Vagina (tissue), 2 donors: ENCODE measurements at regions not wholly inside any gene's neighbourhood (a gene's known extent, or its start where the extent isn't known, plus 50 kb on each side); places are given as distances from the start of the nearest gene placed in this dataset.

ENCODE experiments used
- DNase-seq, 2 donors: peaks; one replicate each; pipeline ENCODE4 v3.0.0-alpha.2; 2017; ENCODE audit errors: extremely low spot score in 2 of 2
- H3K27ac ChIP-seq: fragments of 200-600 bp; sonication (generic); one replicate; pipeline ENCODE4 v1.5.1; 2019
- H3K27me3 ChIP-seq: fragments of 200-600 bp; sonication (generic); one replicate; pipeline ENCODE4 v1.5.1; 2019
- H3K36me3 ChIP-seq, 2 donors: fragments of 200-600 bp; sonication (generic); one replicate each; pipeline ENCODE4 v1.5.1; 2017 to 2019
- H3K4me1 ChIP-seq: fragments of 200-600 bp; sonication (generic); one replicate; pipeline ENCODE4 v1.5.1; 2019
- H3K4me3 ChIP-seq, 2 donors: fragments of 200-600 bp; sonication (generic); 1 replicate in 1 of 2; 2 replicates in 1 of 2; pipeline ENCODE4 v1.5.1; 2016 to 2019
- H3K9me3 ChIP-seq: fragments of 200-600 bp; sonication (generic); one replicate; pipeline ENCODE4 v1.5.1; 2019
- CTCF ChIP-seq, 3 experiments: fragments of 450-650 bp in 2 of 3; fragments of 200-600 bp in 1 of 3; sonication (generic) in 1 of 3; IDR thresholded peaks; one replicate each; pipeline ENCODE4 v1.5.1; 2017 to 2019; ENCODE audit warnings: antibody characterized with exemption in 3 of 3, mild to moderate bottlenecking in 2 of 3, moderate library complexity in 2 of 3
- POLR2A ChIP-seq, 2 donors: fragments of 450-650 bp; IDR thresholded peaks; one replicate each; pipeline ENCODE4 v1.6.1; 2017; ENCODE audit warnings: antibody characterized with exemption in 2 of 2, mild to moderate bottlenecking in 2 of 2, moderate library complexity in 2 of 2
- POLR2AphosphoS5 ChIP-seq, 2 donors: sonication (generic); formaldehyde crosslinking; IDR thresholded peaks; one replicate each; pipeline ENCODE4 v1.9.0; 2017; ENCODE audit warnings: antibody characterized with exemption in 2 of 2, mild to moderate bottlenecking in 2 of 2, low read depth in 1 of 2; ENCODE audit not compliant: insufficient read depth in 1 of 2
- intact Hi-C: fragments of 100-400 bp; cut with DNase I; formaldehyde crosslinking; loops from one replicate; pipeline ENCODE4 v1.15.1; 2023

- no peak for DNase-seq
These were observed 332.0 kb downstream of the TMEM161B start for GRCh38 chr5:87936667-87937066.

GRCh38 chr5:87924436-87924835 lies 344.2 kb downstream of the TMEM161B start:
- no peak for DNase-seq
- no peaks in the 10 kb centered on the region for H3K27me3 ChIP-seq
- no peak overlapping the region for H3K27ac ChIP-seq
- intact Hi-C loops, result no loop called here
- H3K4me3 ChIP-seq, result no peak overlapping the region
- H3K9me3 ChIP-seq, result no peaks in the 10 kb centered on the region
- TF ChIP-seq CTCF (IDR thresholded peaks at IDR 0.05) (no peak), POLR2AphosphoS5 (IDR thresholded peaks at IDR 0.05; ENCODE audit: insufficient read depth in 1 of 2, low read depth in 1 of 2) (no peak), POLR2A (IDR thresholded peaks at IDR 0.05) (no peak)
- no peaks in the 10 kb centered on the region for H3K36me3 ChIP-seq
- no peaks in the 10 kb centered on the region for H3K4me1 ChIP-seq

More at GRCh38 chr5:87936667-87937066, 332.0 kb downstream of the TMEM161B start:
- Histone ChIP-seq H3K4me3 (no peak overlapping the region), H3K27ac (no peak overlapping the region), H3K27me3 (no peaks in the 10 kb centered on the region), H3K36me3 (no peaks in the 10 kb centered on the region), H3K4me1 (no peaks in the 10 kb centered on the region), H3K9me3 (no peaks in the 10 kb centered on the region)
- TF ChIP-seq POLR2A (IDR thresholded peaks at IDR 0.05), result no peak
- TF ChIP-seq POLR2AphosphoS5 (IDR thresholded peaks at IDR 0.05; ENCODE audit: insufficient read depth in 1 of 2, low read depth in 1 of 2), result no peak
- no peak for TF ChIP-seq CTCF (IDR thresholded peaks at IDR 0.05)
- intact Hi-C loops, result no loop called here

- no peaks in the 10 kb centered on the region for H3K4me1 ChIP-seq
- TF ChIP-seq POLR2AphosphoS5 (IDR thresholded peaks at IDR 0.05; ENCODE audit: insufficient read depth in 1 of 2, low read depth in 1 of 2) (no peak), POLR2A (IDR thresholded peaks at IDR 0.05) (no peak), CTCF (IDR thresholded peaks at IDR 0.05) (no peak)
These were observed 352.3 kb downstream of the TMEM161B start for GRCh38 chr5:87916320-87916719.

GRCh38 chr5:87912419-87912818 lies 356.2 kb downstream of the TMEM161B start:
- no peaks in the 10 kb centered on the region for H3K9me3 ChIP-seq
- intact Hi-C loops, result no loop called here

More at GRCh38 chr5:87916320-87916719, 352.3 kb downstream of the TMEM161B start:
- Histone ChIP-seq H3K4me3 (no peak overlapping the region), H3K27me3 (no peaks in the 10 kb centered on the region), H3K27ac (no peak overlapping the region), H3K36me3 (no peaks in the 10 kb centered on the region), H3K9me3 (no peaks in the 10 kb centered on the region)
- DNase-seq, result no peak
- intact Hi-C loops, result no loop called here

More at GRCh38 chr5:87912419-87912818, 356.2 kb downstream of the TMEM161B start:
- TF ChIP-seq CTCF (IDR thresholded peaks at IDR 0.05), result no peak
- no peak for TF ChIP-seq POLR2A (IDR thresholded peaks at IDR 0.05)
- no peak for TF ChIP-seq POLR2AphosphoS5 (IDR thresholded peaks at IDR 0.05; ENCODE audit: insufficient read depth in 1 of 2, low read depth in 1 of 2)
- DNase-seq, result no peak
- Histone ChIP-seq H3K27me3 (no peaks in the 10 kb centered on the region), H3K4me3 (no peak overlapping the region), H3K36me3 (no peaks in the 10 kb centered on the region), H3K27ac (no peak overlapping the region), H3K4me1 (no peaks in the 10 kb centered on the region)
